ENCODE measurements at regions not wholly inside any gene's neighbourhood (a gene's known extent, or its start where the extent isn't known, plus 50 kb on each side); places are given as distances from the start of the nearest gene placed in this dataset.

DNA sequence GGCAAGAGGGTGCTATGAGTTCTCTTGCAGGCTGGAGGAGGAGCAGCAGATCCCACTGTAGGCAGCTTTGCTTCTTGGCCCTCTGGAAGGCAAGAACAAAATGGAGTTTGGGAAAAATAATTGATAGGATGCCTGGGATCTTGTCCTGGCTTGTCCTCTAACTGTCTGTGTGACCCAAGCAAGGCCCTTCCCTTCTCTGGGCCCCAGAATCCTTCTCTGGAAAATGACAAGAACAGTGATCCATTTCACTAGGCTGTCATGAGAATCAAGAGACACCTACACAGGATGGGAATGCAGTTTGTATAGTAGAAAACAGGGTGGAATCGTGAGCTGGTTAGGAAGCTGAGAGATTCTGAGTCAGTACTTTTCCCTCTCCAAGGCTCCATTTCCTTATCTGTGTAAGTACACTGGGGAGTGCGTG, 133.3 kb downstream of the PJA1 start (continued):
- no peak for TF ChIP-seq BMI1 (IDR thresholded peaks at IDR 0.05; ENCODE audit: borderline replicate concordance)
- no peak for TF ChIP-seq STAT3 (IDR thresholded peaks at IDR 0.05; ENCODE audit: low read depth, low read length)
- TF ChIP-seq, protein P1, sequence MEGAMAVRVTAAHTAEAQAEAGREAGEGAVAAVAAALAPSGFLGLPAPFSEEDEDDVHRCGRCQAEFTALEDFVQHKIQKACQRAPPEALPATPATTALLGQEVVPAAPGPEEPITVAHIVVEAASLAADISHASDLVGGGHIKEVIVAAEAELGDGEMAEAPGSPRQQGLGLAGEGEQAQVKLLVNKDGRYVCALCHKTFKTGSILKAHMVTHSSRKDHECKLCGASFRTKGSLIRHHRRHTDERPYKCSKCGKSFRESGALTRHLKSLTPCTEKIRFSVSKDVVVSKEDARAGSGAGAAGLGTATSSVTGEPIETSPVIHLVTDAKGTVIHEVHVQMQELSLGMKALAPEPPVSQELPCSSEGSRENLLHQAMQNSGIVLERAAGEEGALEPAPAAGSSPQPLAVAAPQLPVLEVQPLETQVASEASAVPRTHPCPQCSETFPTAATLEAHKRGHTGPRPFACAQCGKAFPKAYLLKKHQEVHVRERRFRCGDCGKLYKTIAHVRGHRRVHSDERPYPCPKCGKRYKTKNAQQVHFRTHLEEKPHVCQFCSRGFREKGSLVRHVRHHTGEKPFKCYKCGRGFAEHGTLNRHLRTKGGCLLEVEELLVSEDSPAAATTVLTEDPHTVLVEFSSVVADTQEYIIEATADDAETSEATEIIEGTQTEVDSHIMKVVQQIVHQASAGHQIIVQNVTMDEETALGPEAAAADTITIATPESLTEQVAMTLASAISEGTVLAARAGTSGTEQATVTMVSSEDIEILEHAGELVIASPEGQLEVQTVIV (IDR thresholded peaks at IDR 0.05; ENCODE audit: borderline replicate concordance, partially characterized antibody), result no peak
- TF ChIP-seq MYC (IDR thresholded peaks at IDR 0.05; ENCODE audit: insufficient read depth, insufficient read length, insufficient replicate concordance, low read length, severe bottlenecking), result no peak
- TF ChIP-seq SMAD1 (IDR thresholded peaks at IDR 0.05; ENCODE audit: low read depth, partially characterized antibody), result no peak
- no peak for TF ChIP-seq NBN (IDR thresholded peaks at IDR 0.05)
- TF ChIP-seq SMARCA5 (IDR thresholded peaks at IDR 0.05), result no peak
- TF ChIP-seq IRF4 (IDR thresholded peaks at IDR 0.05; ENCODE audit: low read depth, low read length), result no peak
- TF ChIP-seq ZNF217 (IDR thresholded peaks at IDR 0.05), result no peak
- no peak for TF ChIP-seq ZSCAN29 (IDR thresholded peaks at IDR 0.05)
- TF ChIP-seq SMAD5 (IDR thresholded peaks at IDR 0.05; ENCODE audit: low read depth), result no peak

DNA sequence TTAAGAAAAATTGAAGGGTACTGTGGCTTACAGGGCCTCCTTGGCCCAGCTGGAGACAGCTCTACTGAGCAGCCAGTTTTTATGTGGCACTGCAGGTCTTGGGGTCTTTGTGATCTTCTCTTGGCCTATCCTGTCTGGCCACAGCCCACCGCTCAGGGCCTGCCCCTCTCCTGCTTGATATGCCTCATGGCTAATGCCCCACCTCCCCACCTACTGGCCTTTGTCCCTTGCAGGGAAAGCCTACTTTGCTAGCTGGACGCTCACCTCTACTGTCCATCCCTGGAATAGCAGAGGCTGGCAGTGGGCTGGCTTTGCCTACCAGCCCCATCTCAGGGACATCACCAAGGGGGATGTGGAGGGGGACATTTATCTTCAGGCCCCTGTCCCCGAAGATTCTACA, 134.1 kb downstream of the PJA1 start:
- H3K9ac ChIP-seq (ENCODE audit: control insufficient read depth, insufficient read depth, low read length), result no peak overlapping the region
- H2AFZ ChIP-seq (ENCODE audit: control insufficient read depth, low read depth, low read length), result no peak overlapping the region
- DNase-seq (ENCODE audit: low read depth, low spot score) (no peak), FAIRE-seq (no peak), ATAC-seq (no peak)
- CTCF ChIA-PET, result no interaction called here
- H3K36me3 ChIP-seq (ENCODE audit: control insufficient read depth in 2 of 2, insufficient read depth in 2 of 2, low read length in 1 of 2), result no peaks in the 10 kb centered on the region
- BruUV-seq (replicated peaks), result no TSS peak
- peaks cover 23% of the 10 kb centered on the region for H3K4me1 ChIP-seq (ENCODE audit: control insufficient read depth, insufficient read depth, low read length)
- RAD21 ChIA-PET (ENCODE audit: unreplicated experiment), result no interaction called here
- intact Hi-C loops (cut with micrococcal nuclease; ENCODE audit: unreplicated experiment) (no loop called here), in situ Hi-C loops (cut with MboI) (no loop called here)
- no peak overlapping the region for H3K27ac ChIP-seq (ENCODE audit: control insufficient read depth, insufficient read depth)
- no peak overlapping the region for H3K4me3 ChIP-seq
- WGBS (ENCODE audit: insufficient coverage, insufficient replicate concordance, low lambda C conversion rate, missing lambda C conversion rate), result 43% methylated on average over 3 of the region's 3 CpGs
- TF ChIP-seq SPI1 (IDR thresholded peaks at IDR 0.05; ENCODE audit: borderline replicate concordance, insufficient read depth, low read depth, low read length) (no peak), TBL1XR1 (IDR thresholded peaks at IDR 0.05; ENCODE audit: low read depth, low read length) (no peak), NRF1 (conservative IDR thresholded peaks at IDR 0.05; ENCODE audit: low read depth, low read length) (no peak), ZNF622 (IDR thresholded peaks at IDR 0.05) (no peak), SMC3 (IDR thresholded peaks at IDR 0.05; ENCODE audit: borderline replicate concordance, low read length) (no peak), SREBF2 (IDR thresholded peaks at IDR 0.05; ENCODE audit: low read length) (no peak), BHLHE40 (IDR thresholded peaks at IDR 0.05; ENCODE audit: borderline replicate concordance in 1 of 2, low read depth in 2 of 2, low read length in 1 of 2) (no peak), MYC (IDR thresholded peaks at IDR 0.05; ENCODE audit: insufficient read depth, insufficient read length, insufficient replicate concordance, low read length, severe bottlenecking) (no peak), NFIC (IDR thresholded peaks at IDR 0.05; ENCODE audit: low read depth, low read length) (no peak)
- TF ChIP-seq, protein P2, sequence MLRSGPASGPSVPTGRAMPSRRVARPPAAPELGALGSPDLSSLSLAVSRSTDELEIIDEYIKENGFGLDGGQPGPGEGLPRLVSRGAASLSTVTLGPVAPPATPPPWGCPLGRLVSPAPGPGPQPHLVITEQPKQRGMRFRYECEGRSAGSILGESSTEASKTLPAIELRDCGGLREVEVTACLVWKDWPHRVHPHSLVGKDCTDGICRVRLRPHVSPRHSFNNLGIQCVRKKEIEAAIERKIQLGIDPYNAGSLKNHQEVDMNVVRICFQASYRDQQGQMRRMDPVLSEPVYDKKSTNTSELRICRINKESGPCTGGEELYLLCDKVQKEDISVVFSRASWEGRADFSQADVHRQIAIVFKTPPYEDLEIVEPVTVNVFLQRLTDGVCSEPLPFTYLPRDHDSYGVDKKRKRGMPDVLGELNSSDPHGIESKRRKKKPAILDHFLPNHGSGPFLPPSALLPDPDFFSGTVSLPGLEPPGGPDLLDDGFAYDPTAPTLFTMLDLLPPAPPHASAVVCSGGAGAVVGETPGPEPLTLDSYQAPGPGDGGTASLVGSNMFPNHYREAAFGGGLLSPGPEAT (IDR thresholded peaks at IDR 0.05; ENCODE audit: low read depth), result no peak
- H3K27me3 ChIP-seq (replicated peaks in 1 of 2; ENCODE audit: control insufficient read depth in 2 of 2, insufficient read depth in 2 of 2, low read length in 1 of 2), result no peaks in the 10 kb centered on the region; a peak in 1 of 4 replicates
- no peaks in the 10 kb centered on the region for H3K79me2 ChIP-seq (ENCODE audit: control insufficient read depth, insufficient read depth, low read length)
- POLR2A ChIA-PET, result no interaction called here
- no peaks in the 10 kb centered on the region for H3K9me3 ChIP-seq (replicated peaks; ENCODE audit: control insufficient read depth, insufficient read depth, low read length)
- H3K4me2 ChIP-seq (ENCODE audit: control insufficient read depth, insufficient read depth), result no peak overlapping the region
- no peaks in the 10 kb centered on the region for H4K20me1 ChIP-seq (ENCODE audit: control insufficient read depth, insufficient read depth)
- SMC1A ChIA-PET (ENCODE audit: uncharacterized antibody, unreplicated experiment), result no interaction called here

Measured in GM12878 (cell line).